K562 (cell line): ENCODE measurements at regions not wholly inside any gene's neighbourhood (a gene's known extent, or its start where the extent isn't known, plus 50 kb on each side); places are given as distances from the start of the nearest gene placed in this dataset.
"Not testable (repeated sequence)": the region's sequence is repeated elsewhere in the genome, so short reads cannot be mapped to it uniquely, and the experiment has no call there.

Source experiments
- ASH1L ChIP-seq: fragments of 450-650 bp; IDR thresholded peaks from 2 replicates; pipeline ENCODE4 v1.6.1; 2018; ENCODE audit warnings: borderline replicate concordance, mild to moderate bottlenecking, low read depth; ENCODE audit not compliant: partially characterized antibody
- CTCF ChIP-seq, 3 experiments: IDR thresholded peaks in 2 of 3; conservative IDR thresholded peaks in 1 of 3; 2 replicates each; pipeline ENCODE4 v1.5.1; 2011 to 2012; ENCODE audit warnings: low read length in 3 of 3, mild to moderate bottlenecking in 3 of 3, control low read depth in 2 of 3, improper control_type of control experiment in 1 of 3, inconsistent platforms in 1 of 3, low read depth in 1 of 3, mixed read lengths in 1 of 3, moderate library complexity in 1 of 3; ENCODE audit not compliant: insufficient read depth in 2 of 3
- ELK1 ChIP-seq: sonication (generic); formaldehyde crosslinking; IDR thresholded peaks from 2 replicates; pipeline ENCODE4 v1.8.1; 2022; ENCODE audit warnings: missing genetic modification reagents
- GATA2 ChIP-seq: sonication (generic); formaldehyde crosslinking; IDR thresholded peaks from 2 replicates; pipeline ENCODE4 v1.4.0; 2020; ENCODE audit warnings: mild to moderate bottlenecking, missing genetic modification reagents
- HMBOX1 ChIP-seq: sonication (generic); IDR thresholded peaks from 2 replicates; pipeline ENCODE4 v1.6.1; 2016
- IFI16 ChIP-seq: fragments of 250-450 bp; sonication (Bioruptor Pico); IDR thresholded peaks from 2 replicates; pipeline ENCODE4 v2.1.2; 2022; ENCODE audit warnings: mild to moderate bottlenecking, inconsistent platforms
- MEF2A ChIP-seq: IDR thresholded peaks from 2 replicates; pipeline ENCODE4 v1.6.1; 2011; ENCODE audit warnings: low read depth, mild to moderate bottlenecking, low read length, moderate library complexity; ENCODE audit not compliant: control insufficient read depth
- REST ChIP-seq, 2 experiments: fragments of 450-650 bp; formaldehyde crosslinking in 1 of 2; IDR thresholded peaks; 2 replicates each; pipeline versions ENCODE4 v1.4.0 to v1.6.1; 2014 to 2020; ENCODE audit warnings: mild to moderate bottlenecking in 2 of 2, borderline replicate concordance in 1 of 2, low read depth in 1 of 2
- SAP30 ChIP-seq: fragments of 200-600 bp; sonication (generic); IDR thresholded peaks from 2 replicates; pipeline ENCODE4 v1.6.1; 2012; ENCODE audit warnings: borderline replicate concordance, low read depth, mild to moderate bottlenecking, moderate library complexity, low read length, control low read depth, inconsistent platforms; ENCODE audit not compliant: insufficient read depth, poor library complexity, severe bottlenecking
- SP1 ChIP-seq: sonication (generic); formaldehyde crosslinking; IDR thresholded peaks from 2 replicates; pipeline ENCODE4 v1.8.1; 2022; ENCODE audit warnings: mild to moderate bottlenecking, missing genetic modification reagents
- TAL1 ChIP-seq: fragments of 450-650 bp; IDR thresholded peaks from 2 replicates; pipeline ENCODE4 v1.6.1; 2016; ENCODE audit warnings: mild to moderate bottlenecking
- ZBTB1 ChIP-seq: sonication (generic); formaldehyde crosslinking; IDR thresholded peaks from 2 replicates; pipeline ENCODE4 v1.8.1; 2023; ENCODE audit warnings: missing genetic modification reagents, low read depth, mild to moderate bottlenecking, borderline replicate concordance
- ZBTB17 ChIP-seq: fragments of 450-650 bp; formaldehyde crosslinking; IDR thresholded peaks from 2 replicates; pipeline ENCODE4 v1.4.0; 2020; ENCODE audit warnings: mild to moderate bottlenecking

- not testable (repeated sequence) for TF ChIP-seq TAL1; ASH1L; SP1 (CRISPR knock-in tag); GATA2; REST (IDR thresholded peaks at IDR 0.05; ENCODE audit: borderline replicate concordance); REST (CRISPR knock-in tag; IDR thresholded peaks at IDR 0.05; ENCODE audit: low read depth); ELK1; SAP30; HMBOX1; ZBTB17 (CRISPR knock-in tag); MEF2A; CTCF (IDR thresholded peaks at IDR 0.05 in 2 of 3, conservative IDR thresholded peaks at IDR 0.05 in 1 of 3; ENCODE audit: insufficient read depth in 2 of 3, low read depth in 1 of 3, low read length in 3 of 3); ZBTB1; IFI16 (CRISPR knock-in tag)
These were observed 166.3 kb downstream of the GPX5 start for GRCh38 chr6:28691991-28692390.
